Calu3 (cell line): ENCODE measurements at regions not wholly inside any gene's neighbourhood (a gene's known extent, or its start where the extent isn't known, plus 50 kb on each side); places are given as distances from the start of the nearest gene placed in this dataset.

ENCODE experiments used
- BruUV-seq: library from RNA; stranded (reverse); fragments of 400-500 nt; replicated peaks from 2 replicates; lab custom pipeline; 2021; lab: Mats Ljungman, UMichigan
- CTCF ChIA-PET: fragments of 300-600 bp; sonication (Branson Sonifier 250); formaldehyde crosslinking; loops from one replicate; lab custom pipeline; 2022; ENCODE audit warnings: antibody characterized with exemption; lab: Charles Lee
- DNase-seq: peaks from one replicate; pipeline ENCODE4 v3.0.0; 2022
- H3K27ac Mint-ChIP-seq: one replicate; pipeline ENCODE4 v1.8.0; 2022; ENCODE audit warnings: mixed read lengths; ENCODE audit not compliant: unreplicated experiment
- H3K27me3 Mint-ChIP-seq: one replicate; pipeline ENCODE4 v1.8.0; 2022; ENCODE audit warnings: mixed read lengths; ENCODE audit not compliant: unreplicated experiment
- H3K36me3 Mint-ChIP-seq: one replicate; pipeline ENCODE4 v1.8.0; 2022; ENCODE audit warnings: mild to moderate bottlenecking, moderate library complexity, mixed read lengths; ENCODE audit not compliant: insufficient read depth, unreplicated experiment
- H3K4me1 Mint-ChIP-seq: one replicate; pipeline ENCODE4 v1.8.0; 2022; ENCODE audit warnings: mild to moderate bottlenecking, low read depth, mixed read lengths; ENCODE audit not compliant: unreplicated experiment
- H3K4me3 Mint-ChIP-seq: one replicate; pipeline ENCODE4 v1.8.0; 2022; ENCODE audit warnings: mild to moderate bottlenecking, low read depth, moderate library complexity, mixed read lengths; ENCODE audit not compliant: unreplicated experiment
- H3K9me3 Mint-ChIP-seq: one replicate; pipeline ENCODE4 v1.8.0; 2022; ENCODE audit warnings: low read depth, mixed read lengths; ENCODE audit not compliant: unreplicated experiment
- CTCF ChIP-seq: fragments of 200-600 bp; IDR thresholded peaks from one replicate; pipeline ENCODE4 v1.8.0; 2022; ENCODE audit warnings: antibody characterized with exemption; ENCODE audit not compliant: unreplicated experiment
- intact Hi-C: fragments of 100-400 bp; cut with micrococcal nuclease; formaldehyde crosslinking; loops from one replicate; pipeline ENCODE4 v1.10.0; 2022; ENCODE audit not compliant: unreplicated experiment

- H3K36me3 Mint-ChIP-seq, result no peaks in the 10 kb centered on the region
- no peak overlapping the region for H3K4me3 Mint-ChIP-seq
- TF ChIP-seq CTCF, result no peak
- no peak overlapping the region for H3K27ac Mint-ChIP-seq
- intact Hi-C loops, result no loop called here
- H3K27me3 Mint-ChIP-seq, result no peaks in the 10 kb centered on the region
- BruUV-seq, result no TSS peak
- H3K9me3 Mint-ChIP-seq, result peaks cover 8% of the 10 kb centered on the region
- H3K4me1 Mint-ChIP-seq, result no peaks in the 10 kb centered on the region
- DNase-seq, result no peak
- CTCF ChIA-PET, result no interaction called here
Measured at GRCh38 chr9:25255216-25255615, 423.0 kb downstream of the TUSC1 start.

- H3K27ac Mint-ChIP-seq, result no peak overlapping the region
- no peaks in the 10 kb centered on the region for H3K36me3 Mint-ChIP-seq
- intact Hi-C loops, result no loop called here
- peaks cover 8% of the 10 kb centered on the region for H3K9me3 Mint-ChIP-seq
- no peak for TF ChIP-seq CTCF
- H3K27me3 Mint-ChIP-seq, result no peaks in the 10 kb centered on the region
- no peaks in the 10 kb centered on the region for H3K4me1 Mint-ChIP-seq
- CTCF ChIA-PET, result no interaction called here
- DNase-seq, result no peak
- BruUV-seq, result no TSS peak
- no peak overlapping the region for H3K4me3 Mint-ChIP-seq
Measured at GRCh38 chr9:25254051-25254450, 424.2 kb downstream of the TUSC1 start.

- TF ChIP-seq CTCF, result no peak
- no peak for DNase-seq
- intact Hi-C loops, result no loop called here
- Mint-ChIP-seq H3K4me1 (no peaks in the 10 kb centered on the region), H3K36me3 (no peaks in the 10 kb centered on the region), H3K27ac (no peak overlapping the region), H3K9me3 (peaks cover 8% of the 10 kb centered on the region), H3K4me3 (no peak overlapping the region), H3K27me3 (no peaks in the 10 kb centered on the region)
- CTCF ChIA-PET, result no interaction called here
- BruUV-seq, result no TSS peak
Measured at GRCh38 chr9:25241421-25241820, 436.8 kb downstream of the TUSC1 start.

- CTCF ChIA-PET, result no interaction called here
- no peaks in the 10 kb centered on the region for H3K36me3 Mint-ChIP-seq
- H3K27me3 Mint-ChIP-seq, result no peaks in the 10 kb centered on the region
- H3K4me3 Mint-ChIP-seq, result no peak overlapping the region
- H3K9me3 Mint-ChIP-seq, result peaks cover 2% of the 10 kb centered on the region
- H3K4me1 Mint-ChIP-seq, result no peaks in the 10 kb centered on the region
- no peak overlapping the region for H3K27ac Mint-ChIP-seq
- no peak for TF ChIP-seq CTCF
- no TSS peak for BruUV-seq
- intact Hi-C loops, result no loop called here
- no peak for DNase-seq
Measured at GRCh38 chr9:25226901-25227686, 451.1 kb downstream of the TUSC1 start.
